CD14-positive monocyte (primary cell): ENCODE measurements at regions not wholly inside any gene's neighbourhood (a gene's known extent, or its start where the extent isn't known, plus 50 kb on each side); places are given as distances from the start of the nearest gene placed in this dataset.

ENCODE experiments used
- DNase-seq, 3 donors: peaks; one replicate each; pipeline ENCODE4 v3.0.0-alpha.2; 2011 to 2022
- H2AFZ ChIP-seq: 2 replicates; pipeline ENCODE4 v1.6.0; 2012; ENCODE audit warnings: mild to moderate bottlenecking, low read depth, low read length, inconsistent platforms; ENCODE audit not compliant: insufficient read depth, poor library complexity, severe bottlenecking
- H3K27ac ChIP-seq, 2 donors: 1 replicate in 1 of 2; 2 replicates in 1 of 2; pipeline ENCODE4 v1.5.1; 2012 to 2013; ENCODE audit warnings: low read length in 2 of 2, control low read depth in 1 of 2, inconsistent platforms in 1 of 2, low read depth in 1 of 2, mild to moderate bottlenecking in 1 of 2
- H3K27me3 ChIP-seq, 2 donors: one replicate each; pipeline versions ENCODE4 v1.6.0 to v1.6.1; 2011 to 2013; ENCODE audit warnings: low read length in 2 of 2; ENCODE audit not compliant: control insufficient read depth in 2 of 2, insufficient read depth in 2 of 2
- H3K36me3 ChIP-seq, 2 donors: replicated peaks in 1 of 2; 1 replicate in 1 of 2; 2 replicates in 1 of 2; pipeline versions ENCODE4 v1.5.1 to v1.6.1; 2012 to 2013; ENCODE audit warnings: low read length in 2 of 2, control low read depth in 1 of 2, inconsistent platforms in 1 of 2, mild to moderate bottlenecking in 1 of 2; ENCODE audit not compliant: insufficient read depth in 2 of 2, control insufficient read depth in 1 of 2
- H3K4me1 ChIP-seq, 2 donors: 1 replicate in 1 of 2; 2 replicates in 1 of 2; pipeline versions ENCODE4 v1.5.1 to v1.6.1; 2012 to 2013; ENCODE audit warnings: low read length in 2 of 2, control low read depth in 1 of 2, inconsistent platforms in 1 of 2, mild to moderate bottlenecking in 1 of 2, moderate library complexity in 1 of 2; ENCODE audit not compliant: insufficient read depth in 2 of 2, control insufficient read depth in 1 of 2
- H3K4me2 ChIP-seq: replicated peaks from 2 replicates; pipeline ENCODE3; 2012; ENCODE audit warnings: low read length, moderate library complexity, mild to moderate bottlenecking; ENCODE audit not compliant: poor library complexity, severe bottlenecking; ENCODE audit errors: extremely low read depth
- H3K4me3 ChIP-seq, 3 experiments: fragments of 200-600 bp in 1 of 3; sonication (generic) in 1 of 3; replicated peaks in 1 of 3; 1 replicate in 2 of 3; 2 replicates in 1 of 3; pipeline ENCODE4 v1.5.1; 2011 to 2013; ENCODE audit warnings: low read length in 3 of 3, mild to moderate bottlenecking in 3 of 3, control low read depth in 2 of 3, low read depth in 2 of 3, inconsistent platforms in 1 of 3, moderate library complexity in 1 of 3
- H3K79me2 ChIP-seq: 2 replicates; pipeline ENCODE4 v1.6.0; 2012; ENCODE audit warnings: mild to moderate bottlenecking, control low read depth, inconsistent platforms, low read length, moderate library complexity; ENCODE audit not compliant: insufficient read depth
- H3K9ac ChIP-seq: 2 replicates; pipeline ENCODE4 v1.6.0; 2017; ENCODE audit warnings: low read length, mild to moderate bottlenecking; ENCODE audit not compliant: insufficient read depth, poor library complexity, severe bottlenecking
- H3K9me3 ChIP-seq, 2 donors: replicated peaks in 1 of 2; 1 replicate in 1 of 2; 2 replicates in 1 of 2; pipeline versions ENCODE4 v1.5.1 to v1.6.1; 2012 to 2013; ENCODE audit warnings: low read length in 2 of 2, control low read depth in 1 of 2; ENCODE audit not compliant: control insufficient read depth in 1 of 2, insufficient read depth in 1 of 2
- H4K20me1 ChIP-seq: 2 replicates; pipeline ENCODE4 v1.6.0; 2012; ENCODE audit warnings: mild to moderate bottlenecking, low read length, control low read depth, moderate library complexity; ENCODE audit not compliant: insufficient read depth
- H3K27ac Mint-ChIP-seq, 7 donors: one replicate each; pipeline ENCODE4 v1.8.0; 2020; ENCODE audit warnings: mild to moderate bottlenecking in 7 of 7, mixed read lengths in 7 of 7, moderate library complexity in 6 of 7, inconsistent platforms in 2 of 7
- H3K27me3 Mint-ChIP-seq, 3 donors: one replicate each; pipeline ENCODE4 v1.8.0; 2021 to 2022; ENCODE audit warnings: low read depth in 3 of 3, mild to moderate bottlenecking in 3 of 3, mixed read lengths in 3 of 3, moderate library complexity in 3 of 3, inconsistent platforms in 1 of 3
- H3K36me3 Mint-ChIP-seq, 2 donors: one replicate each; pipeline ENCODE4 v1.8.0; 2020; ENCODE audit warnings: mixed read lengths in 2 of 2, inconsistent platforms in 1 of 2, mild to moderate bottlenecking in 1 of 2
- H3K4me1 Mint-ChIP-seq: one replicate; pipeline ENCODE4 v1.8.0; 2020; ENCODE audit warnings: mild to moderate bottlenecking, mixed read lengths
- H3K4me3 Mint-ChIP-seq, 2 donors: one replicate each; pipeline ENCODE4 v1.8.0; 2020; ENCODE audit warnings: mild to moderate bottlenecking in 2 of 2, mixed read lengths in 2 of 2, moderate library complexity in 1 of 2
- H3K9me3 Mint-ChIP-seq, 7 donors: one replicate each; pipeline ENCODE4 v1.8.0; 2020 to 2022; ENCODE audit warnings: mixed read lengths in 7 of 7, mild to moderate bottlenecking in 6 of 7, moderate library complexity in 6 of 7, inconsistent platforms in 2 of 7
- WGBS: methylation state at CpG from one replicate; pipeline ENCODE4 v1.1.5; 2013; ENCODE audit warnings: missing lambda C conversion rate; ENCODE audit not compliant: insufficient coverage; 5-methylcytosine and 5-hydroxymethylcytosine counted together
- intact Hi-C, 2 donors: fragments of 100-400 bp; cut with micrococcal nuclease; formaldehyde crosslinking; loops; one replicate each; pipeline versions ENCODE4 v1.15.0 to v1.15.1; 2023
- TF ChIP-seq, protein P1 (sequence below): fragments of 200-600 bp; IDR thresholded peaks from one replicate; pipeline ENCODE4 v1.8.0; 2022; ENCODE audit warnings: antibody characterized with exemption, mild to moderate bottlenecking

DNA sequence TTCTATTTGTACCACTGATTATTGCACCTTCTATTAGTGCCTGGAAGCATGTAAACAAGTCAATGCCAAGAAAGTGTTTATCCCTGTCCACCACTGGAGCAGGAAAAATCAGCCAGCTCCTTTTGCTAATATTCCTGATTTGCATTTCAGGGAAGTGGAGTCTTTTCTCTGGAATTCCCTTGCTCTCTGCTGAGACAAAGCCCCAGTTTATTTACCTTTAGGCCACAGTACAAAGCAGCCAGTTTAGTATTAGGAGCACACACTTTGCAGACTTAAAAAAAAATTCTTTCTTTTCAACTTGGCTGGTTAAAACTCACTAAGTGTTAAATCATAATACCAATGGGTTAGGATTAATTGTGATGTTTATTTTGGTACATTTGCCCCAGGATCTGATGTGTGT lies 631.1 kb downstream of the PKHD1 start:
- Mint-ChIP-seq H3K36me3 (no peaks in the 10 kb centered on the region), H3K4me3 (no peak overlapping the region), H3K4me1 (no peaks in the 10 kb centered on the region), H3K27ac (no peak overlapping the region), H3K9me3 (no peaks in the 10 kb centered on the region), H3K27me3 (peaks cover 0 to 2% (median 0%) of the 10 kb centered on the region in 3 donors)
- H3K4me2 ChIP-seq, result no peak overlapping the region
- H3K79me2 ChIP-seq, result no peaks in the 10 kb centered on the region
- DNase-seq, result no peak
- no peak overlapping the region for H3K4me3 ChIP-seq
- intact Hi-C loops, result no loop called here
- H3K4me1 ChIP-seq, result no peaks in the 10 kb centered on the region
- no peaks in the 10 kb centered on the region for H3K36me3 ChIP-seq
- no peaks in the 10 kb centered on the region for H4K20me1 ChIP-seq
- TF ChIP-seq, protein P1, sequence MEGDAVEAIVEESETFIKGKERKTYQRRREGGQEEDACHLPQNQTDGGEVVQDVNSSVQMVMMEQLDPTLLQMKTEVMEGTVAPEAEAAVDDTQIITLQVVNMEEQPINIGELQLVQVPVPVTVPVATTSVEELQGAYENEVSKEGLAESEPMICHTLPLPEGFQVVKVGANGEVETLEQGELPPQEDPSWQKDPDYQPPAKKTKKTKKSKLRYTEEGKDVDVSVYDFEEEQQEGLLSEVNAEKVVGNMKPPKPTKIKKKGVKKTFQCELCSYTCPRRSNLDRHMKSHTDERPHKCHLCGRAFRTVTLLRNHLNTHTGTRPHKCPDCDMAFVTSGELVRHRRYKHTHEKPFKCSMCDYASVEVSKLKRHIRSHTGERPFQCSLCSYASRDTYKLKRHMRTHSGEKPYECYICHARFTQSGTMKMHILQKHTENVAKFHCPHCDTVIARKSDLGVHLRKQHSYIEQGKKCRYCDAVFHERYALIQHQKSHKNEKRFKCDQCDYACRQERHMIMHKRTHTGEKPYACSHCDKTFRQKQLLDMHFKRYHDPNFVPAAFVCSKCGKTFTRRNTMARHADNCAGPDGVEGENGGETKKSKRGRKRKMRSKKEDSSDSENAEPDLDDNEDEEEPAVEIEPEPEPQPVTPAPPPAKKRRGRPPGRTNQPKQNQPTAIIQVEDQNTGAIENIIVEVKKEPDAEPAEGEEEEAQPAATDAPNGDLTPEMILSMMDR, result no peak
- H2AFZ ChIP-seq, result no peak overlapping the region
- H3K9me3 ChIP-seq, result no peaks in the 10 kb centered on the region
- H3K9ac ChIP-seq, result no peak overlapping the region
- H3K27ac ChIP-seq, result no peak overlapping the region
- no peaks in the 10 kb centered on the region for H3K27me3 ChIP-seq

DNA sequence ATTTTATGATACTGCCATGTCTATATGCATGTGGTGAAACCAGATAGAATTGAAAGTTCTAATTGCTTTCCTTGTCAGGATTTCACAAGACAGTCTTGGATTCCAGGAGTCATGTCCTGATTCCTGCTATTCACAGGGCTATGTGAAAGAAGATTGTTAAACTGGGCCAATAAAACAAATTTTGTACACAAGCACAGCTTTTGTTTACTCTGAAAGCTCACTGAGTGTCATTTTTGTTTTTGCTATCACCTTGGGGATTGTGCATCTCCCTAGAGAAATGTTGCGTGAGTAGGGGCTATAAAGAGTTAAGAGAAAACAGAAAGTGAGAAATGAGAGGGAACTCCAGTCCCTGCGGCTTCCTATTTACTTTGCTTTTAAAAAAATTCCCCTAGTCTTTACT lies 627.5 kb downstream of the PKHD1 start:
- H4K20me1 ChIP-seq, result no peaks in the 10 kb centered on the region
- Mint-ChIP-seq H3K9me3 (no peaks in the 10 kb centered on the region), H3K4me3 (no peak overlapping the region), H3K4me1 (no peaks in the 10 kb centered on the region), H3K27ac (no peak overlapping the region), H3K27me3 (peaks cover 0 to 2% (median 1%) of the 10 kb centered on the region in 3 donors), H3K36me3 (no peaks in the 10 kb centered on the region)
- H3K9me3 ChIP-seq, result no peaks in the 10 kb centered on the region
- intact Hi-C loops, result no loop called here
- no peak overlapping the region for H2AFZ ChIP-seq
- no CpG with 5 or more reads among the region's 2 CpGs for WGBS
- no peaks in the 10 kb centered on the region for H3K79me2 ChIP-seq
- H3K9ac ChIP-seq, result no peak overlapping the region
- no peaks in the 10 kb centered on the region for H3K27me3 ChIP-seq
- no peak overlapping the region for H3K27ac ChIP-seq
- H3K4me1 ChIP-seq, result no peaks in the 10 kb centered on the region
- no peaks in the 10 kb centered on the region for H3K36me3 ChIP-seq
- no peak overlapping the region for H3K4me3 ChIP-seq
- no peak for DNase-seq
- no peak overlapping the region for H3K4me2 ChIP-seq
- TF ChIP-seq, protein P1, result no peak
